ENCODE measurements at regions not wholly inside any gene's neighbourhood (a gene's known extent, or its start where the extent isn't known, plus 50 kb on each side); places are given as distances from the start of the nearest gene placed in this dataset.
"Not testable (repeated sequence)": the region's sequence is repeated elsewhere in the genome, so short reads cannot be mapped to it uniquely, and the experiment has no call there.

- TF ChIP-seq CTCF (IDR thresholded peaks at IDR 0.05; ENCODE audit: low read length, missing control alignments) = no peak
- DNase-seq (ENCODE audit: low read depth) = no peak
- H3K4me3 ChIP-seq (replicated peaks; ENCODE audit: low read depth, low read length) = no peak overlapping the region
Observed at GRCh38 chr5:94009161-94009560, 267.8 kb upstream of the POU5F2 start.

GRCh38 chr5:93998951-93999455 lies 257.6 kb upstream of the POU5F2 start:
- DNase-seq (ENCODE audit: low read depth) = no peak
- TF ChIP-seq CTCF (IDR thresholded peaks at IDR 0.05; ENCODE audit: low read length, missing control alignments) = no peak
- no peak overlapping the region for H3K4me3 ChIP-seq (replicated peaks; ENCODE audit: low read depth, low read length)

DNA sequence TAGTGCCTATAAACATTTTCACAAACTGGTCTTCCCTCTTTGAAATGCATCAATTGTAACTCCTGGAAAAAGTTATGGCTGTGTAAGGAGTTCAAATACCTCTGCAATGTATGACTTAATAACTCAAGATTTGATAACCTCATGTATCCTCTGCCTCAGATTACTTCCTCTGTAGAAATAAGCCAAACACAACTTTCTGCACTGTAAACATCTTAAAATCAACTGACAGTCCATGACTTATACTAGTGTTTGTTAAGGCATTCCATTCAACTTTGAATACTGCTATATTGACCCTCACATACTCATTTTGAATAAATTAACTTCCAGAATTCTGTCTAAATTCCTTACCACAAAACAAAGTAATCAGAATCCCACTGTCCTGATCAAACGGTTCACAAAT lies 256.2 kb upstream of the POU5F2 start:
- no peak for DNase-seq (ENCODE audit: low read depth)
- no peak overlapping the region for H3K4me3 ChIP-seq (replicated peaks; ENCODE audit: low read depth, low read length)
- no peak for TF ChIP-seq CTCF (IDR thresholded peaks at IDR 0.05; ENCODE audit: low read length, missing control alignments)

- no peak overlapping the region for H3K4me3 ChIP-seq (replicated peaks; ENCODE audit: low read depth, low read length)
- TF ChIP-seq CTCF (IDR thresholded peaks at IDR 0.05; ENCODE audit: low read length, missing control alignments) = no peak
- no peak for DNase-seq (ENCODE audit: low read depth)
Observed at GRCh38 chr5:93995126-93995621, 253.8 kb upstream of the POU5F2 start.

DNA sequence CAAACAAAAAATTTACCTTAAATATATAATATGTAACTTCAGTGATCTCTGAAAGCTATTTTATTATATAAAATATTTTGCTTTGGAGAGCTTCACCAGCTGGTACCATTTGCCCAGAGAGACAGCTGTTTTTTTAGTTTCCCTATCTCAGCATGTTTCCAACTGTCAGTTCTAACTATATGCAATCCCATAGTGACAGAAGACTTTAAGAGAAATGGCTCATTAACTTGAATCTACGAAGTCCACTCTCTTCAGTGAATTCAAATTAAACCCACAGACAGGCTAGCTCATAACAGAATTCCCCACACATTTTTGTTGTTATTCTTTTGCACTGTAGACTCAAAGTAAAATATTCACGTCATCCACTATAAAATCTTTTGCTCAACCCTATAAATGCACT lies 251.8 kb upstream of the POU5F2 start:
- no peak overlapping the region for H3K4me3 ChIP-seq (replicated peaks; ENCODE audit: low read depth, low read length)
- TF ChIP-seq CTCF (IDR thresholded peaks at IDR 0.05; ENCODE audit: low read length, missing control alignments) = no peak
- DNase-seq (ENCODE audit: low read depth) = no peak

DNA sequence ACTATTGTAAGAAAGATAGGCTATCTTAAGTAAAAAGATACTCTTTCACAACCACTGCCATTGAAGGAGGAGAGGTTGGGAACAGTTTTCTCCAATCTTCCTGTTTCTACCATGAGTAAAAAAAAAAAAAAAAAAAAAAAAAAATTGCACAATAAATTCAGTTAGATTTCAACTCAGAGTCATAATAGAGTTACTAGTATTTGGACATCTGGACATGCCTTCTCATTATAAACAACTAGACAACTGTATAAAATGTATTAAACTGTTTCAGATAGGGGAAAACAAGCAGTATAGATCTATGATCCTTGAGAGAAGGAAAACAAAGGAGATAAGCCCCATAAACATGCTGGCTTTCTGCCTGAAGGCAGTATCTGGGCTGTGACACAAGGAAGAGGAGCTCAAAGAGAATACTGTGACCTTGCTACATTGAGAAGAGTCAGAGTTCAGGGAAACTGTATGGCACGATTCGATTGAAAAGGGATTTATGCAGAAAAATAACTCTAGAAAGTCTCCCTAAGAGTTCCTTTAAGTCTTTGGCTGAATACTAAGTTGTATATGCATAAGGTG lies 249.2 kb upstream of the POU5F2 start:
- H3K4me3 ChIP-seq (replicated peaks; ENCODE audit: low read depth, low read length) = no peak overlapping the region
- TF ChIP-seq CTCF (IDR thresholded peaks at IDR 0.05; ENCODE audit: low read length, missing control alignments) = no peak
- DNase-seq (ENCODE audit: low read depth) = peak; percentile 58

DNA sequence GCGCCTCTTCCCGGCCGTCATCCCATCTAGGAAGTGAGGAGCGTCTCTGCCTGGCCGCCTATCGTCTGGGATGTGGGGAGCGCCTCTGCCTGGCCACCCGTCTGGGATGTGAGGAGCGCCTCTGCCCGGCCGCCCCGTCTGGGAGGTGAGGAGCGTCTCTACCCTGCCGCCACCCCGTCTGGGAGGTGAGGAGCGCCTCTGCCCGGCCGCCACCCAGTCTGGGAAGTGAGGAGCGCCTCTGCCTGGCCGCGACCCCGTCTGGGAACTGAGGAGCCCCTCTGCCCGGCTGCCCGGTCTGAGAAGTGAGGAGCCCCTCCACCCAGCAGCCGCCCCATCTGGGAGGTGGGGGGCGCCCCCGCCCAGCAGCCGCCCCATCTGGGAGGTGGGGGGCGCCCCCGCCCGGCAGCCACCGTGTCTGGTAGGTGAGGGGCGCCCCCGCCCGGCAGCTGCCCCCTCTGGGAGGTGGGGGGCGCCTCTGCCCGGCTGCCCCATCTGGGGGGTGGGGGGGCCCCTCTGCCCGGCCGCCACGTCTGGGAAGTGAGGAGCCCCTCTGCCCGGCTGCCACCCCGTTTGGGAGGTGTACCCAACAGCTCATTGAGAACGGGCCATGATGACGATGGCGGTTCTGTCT lies 244.7 kb upstream of the POU5F2 start:
- not testable (repeated sequence) for H3K4me3 ChIP-seq (replicated peaks; ENCODE audit: low read depth, low read length); DNase-seq (ENCODE audit: low read depth)

Measured in fibroblast of pulmonary artery (primary cell).